HEK293 (cell line): ENCODE measurements at regions not wholly inside any gene's neighbourhood (a gene's known extent, or its start where the extent isn't known, plus 50 kb on each side); places are given as distances from the start of the nearest gene placed in this dataset.

Experiments used
- CTCF ChIA-PET: fragments of 350-600 bp; formaldehyde crosslinking; extraction: SDS; loops from one replicate; lab custom pipeline; 2021; ENCODE audit warnings: antibody characterized with exemption; lab: Yijun Ruan, JAX
- POLR2A ChIA-PET: fragments of 300-600 bp; formaldehyde crosslinking; extraction: SDS; loops from one replicate; lab custom pipeline; 2020; ENCODE audit warnings: antibody characterized with exemption, inconsistent platforms; lab: Yijun Ruan, JAX
- H3K27ac ChIP-seq: fragments of 200-500 bp; sonication (Bioruptor generic); 2 replicates; pipeline ENCODE4 v1.5.1; 2014; ENCODE audit warnings: low read depth, low read length, control low read depth, inconsistent platforms; ENCODE audit errors: extremely low read depth
- H3K36me3 ChIP-seq, 2 experiments: fragments of 200-500 bp in 1 of 2; sonication (Bioruptor generic) in 1 of 2; 1 replicate in 1 of 2; 2 replicates in 1 of 2; pipeline ENCODE4 v1.5.1; 2014 to 2017; ENCODE audit warnings: inconsistent platforms in 2 of 2, low read length in 2 of 2; ENCODE audit not compliant: control insufficient read depth in 2 of 2, insufficient read depth in 1 of 2
- H3K4me1 ChIP-seq: fragments of 200-500 bp; sonication (Bioruptor generic); 2 replicates; pipeline ENCODE4 v1.5.1; 2014; ENCODE audit warnings: mild to moderate bottlenecking, low read length, inconsistent platforms; ENCODE audit not compliant: control insufficient read depth, insufficient read depth
- H3K4me3 ChIP-seq: 2 replicates; pipeline ENCODE4 v1.5.1; 2011; ENCODE audit warnings: low read depth, mild to moderate bottlenecking, control low read depth, low read length, moderate library complexity
- H3K9me3 ChIP-seq: fragments of 200-500 bp; sonication (Bioruptor generic); 2 replicates; pipeline ENCODE4 v1.5.1; 2014; ENCODE audit warnings: low read depth, low read length, inconsistent platforms; ENCODE audit not compliant: control insufficient read depth, insufficient read depth
- GLI2 ChIP-seq: fragments of 450-650 bp; formaldehyde crosslinking; IDR thresholded peaks from 2 replicates; pipeline ENCODE4; 2017; ENCODE audit warnings: missing biosample characterization, missing genetic modification characterization, low read depth, borderline replicate concordance
- KLF10 ChIP-seq: fragments of 450-650 bp; IDR thresholded peaks from 2 replicates; pipeline ENCODE4 v1.5.1; 2018; ENCODE audit warnings: missing biosample characterization, mild to moderate bottlenecking, missing genetic modification characterization
- MEIS1 ChIP-seq: sonication (generic); formaldehyde crosslinking; IDR thresholded peaks from 2 replicates; pipeline ENCODE4 v1.8.1; 2022; ENCODE audit warnings: missing genetic modification reagents, mild to moderate bottlenecking, borderline replicate concordance
- OVOL3 ChIP-seq: fragments of 450-650 bp; formaldehyde crosslinking; IDR thresholded peaks from 2 replicates; pipeline ENCODE4 v1.5.1; 2016; ENCODE audit warnings: missing biosample characterization, missing genetic modification characterization
- PRDM4 ChIP-seq: fragments of 450-650 bp; formaldehyde crosslinking; IDR thresholded peaks from 2 replicates; pipeline ENCODE4 v1.5.1; 2017; ENCODE audit warnings: missing biosample characterization, missing genetic modification characterization
- ZBTB21 ChIP-seq: fragments of 450-650 bp; formaldehyde crosslinking; IDR thresholded peaks from 2 replicates; pipeline ENCODE4 v1.5.1; 2017; ENCODE audit warnings: missing biosample characterization, missing genetic modification characterization
- ZBTB7A ChIP-seq: fragments of 450-650 bp; formaldehyde crosslinking; IDR thresholded peaks from 2 replicates; pipeline ENCODE4 v1.5.1; 2016; ENCODE audit warnings: low read depth, missing biosample characterization, missing genetic modification characterization
- ZBTB8A ChIP-seq: fragments of 450-650 bp; formaldehyde crosslinking; IDR thresholded peaks from 2 replicates; pipeline ENCODE4 v1.5.1; 2016; ENCODE audit warnings: missing biosample characterization, missing genetic modification characterization
- ZNF138 ChIP-seq: fragments of 450-650 bp; formaldehyde crosslinking; IDR thresholded peaks from 2 replicates; pipeline ENCODE4 v1.5.1; 2016; ENCODE audit warnings: missing biosample characterization, missing genetic modification characterization, borderline replicate concordance
- ZNF169 ChIP-seq: fragments of 450-650 bp; formaldehyde crosslinking; IDR thresholded peaks from 2 replicates; pipeline ENCODE4 v1.5.1; 2016; ENCODE audit warnings: missing biosample characterization, missing genetic modification characterization
- ZNF18 ChIP-seq: fragments of 450-650 bp; formaldehyde crosslinking; IDR thresholded peaks from 2 replicates; pipeline ENCODE4 v1.5.1; 2016; ENCODE audit warnings: missing biosample characterization, missing genetic modification characterization
- ZNF214 ChIP-seq: fragments of 450-650 bp; formaldehyde crosslinking; IDR thresholded peaks from 2 replicates; pipeline ENCODE4 v1.5.1; 2017; ENCODE audit warnings: missing biosample characterization, mild to moderate bottlenecking, missing genetic modification characterization, borderline replicate concordance
- ZNF23 ChIP-seq: fragments of 450-650 bp; formaldehyde crosslinking; IDR thresholded peaks from 2 replicates; pipeline ENCODE4 v1.5.1; 2016; ENCODE audit warnings: missing biosample characterization, missing genetic modification characterization, borderline replicate concordance
- ZNF280D ChIP-seq: fragments of 450-650 bp; formaldehyde crosslinking; IDR thresholded peaks from 2 replicates; pipeline ENCODE4 v1.5.1; 2016; ENCODE audit warnings: missing biosample characterization, missing genetic modification characterization
- ZNF341 ChIP-seq: fragments of 450-650 bp; formaldehyde crosslinking; IDR thresholded peaks from 2 replicates; pipeline ENCODE4; 2016; ENCODE audit warnings: low read depth, missing biosample characterization, missing genetic modification characterization
- ZNF366 ChIP-seq: fragments of 450-650 bp; formaldehyde crosslinking; conservative IDR thresholded peaks from 2 replicates; pipeline ENCODE4 v1.5.1; 2016; ENCODE audit warnings: missing biosample characterization, missing genetic modification characterization
- ZNF501 ChIP-seq: fragments of 450-650 bp; formaldehyde crosslinking; IDR thresholded peaks from 2 replicates; pipeline ENCODE4 v1.5.1; 2016; ENCODE audit warnings: missing biosample characterization, missing genetic modification characterization
- ZNF514 ChIP-seq: fragments of 450-650 bp; formaldehyde crosslinking; IDR thresholded peaks from 2 replicates; pipeline ENCODE4 v1.5.1; 2016; ENCODE audit warnings: missing biosample characterization, missing genetic modification characterization
- ZNF558 ChIP-seq: fragments of 450-650 bp; formaldehyde crosslinking; IDR thresholded peaks from 2 replicates; pipeline ENCODE4 v1.5.1; 2016; ENCODE audit warnings: missing biosample characterization, missing genetic modification characterization
- ZNF626 ChIP-seq: fragments of 450-650 bp; sonication (Bioruptor Pico); formaldehyde crosslinking; IDR thresholded peaks from 2 replicates; pipeline ENCODE4 v1.5.1; 2018; ENCODE audit warnings: missing biosample characterization, missing genetic modification characterization, inconsistent platforms
- ZNF664 ChIP-seq: fragments of 450-650 bp; formaldehyde crosslinking; IDR thresholded peaks from 2 replicates; pipeline ENCODE4 v1.5.1; 2016; ENCODE audit warnings: missing biosample characterization, missing genetic modification characterization
- ZNF670 ChIP-seq: fragments of 450-650 bp; formaldehyde crosslinking; IDR thresholded peaks from 2 replicates; pipeline ENCODE4 v1.5.1; 2016; ENCODE audit warnings: missing biosample characterization, missing genetic modification characterization, low read depth
- ZNF701 ChIP-seq: fragments of 450-650 bp; formaldehyde crosslinking; IDR thresholded peaks from 2 replicates; pipeline ENCODE4 v1.5.1; 2016; ENCODE audit warnings: missing biosample characterization, missing genetic modification characterization
- ZNF791 ChIP-seq: fragments of 450-650 bp; formaldehyde crosslinking; IDR thresholded peaks from 2 replicates; pipeline ENCODE4 v1.5.1; 2016; ENCODE audit warnings: missing biosample characterization, missing genetic modification characterization

GRCh38 chr6:55960344-55960743 is 85.0 kb upstream of the BMP5 start (continued):
- no peak for TF ChIP-seq ZNF558
- TF ChIP-seq, all 188 proteins: peak for 0

GRCh38 chr6:55958790-55959189 is 83.4 kb upstream of the BMP5 start:
- ChIA-PET CTCF (no interaction called here), POLR2A (no interaction called here)
- no peak overlapping the region for H3K4me3 ChIP-seq
- no peak for TF ChIP-seq ZNF23 (tag by site-specific recombination)
- TF ChIP-seq KLF10 (tag by site-specific recombination) = no peak
- no peak for TF ChIP-seq ZNF280D
- no peak for TF ChIP-seq OVOL3 (tag by site-specific recombination)
- TF ChIP-seq ZNF664 (tag by site-specific recombination) = no peak
- TF ChIP-seq ZNF366 (tag by site-specific recombination) = no peak
- no peak for TF ChIP-seq ZNF626
- no peak for TF ChIP-seq ZNF791 (tag by site-specific recombination)
- TF ChIP-seq ZNF138 (tag by site-specific recombination) = no peak
- no peaks in the 10 kb centered on the region for H3K9me3 ChIP-seq
- no peaks in the 10 kb centered on the region; the same call in 1 of the 2 replicates for H3K4me1 ChIP-seq
- H3K27ac ChIP-seq = no peak overlapping the region
- no peaks in the 10 kb centered on the region; a peak in 1 of 3 replicates for H3K36me3 ChIP-seq

GRCh38 chr6:55957961-55958422 is 82.6 kb upstream of the BMP5 start:
- POLR2A ChIA-PET = no interaction called here
- Histone ChIP-seq H3K4me3 (no peak overlapping the region), H3K9me3 (no peaks in the 10 kb centered on the region), H3K4me1 (no peaks in the 10 kb centered on the region; the same call in 1 of the 2 replicates)
- no peak for TF ChIP-seq ZNF18 (tag by site-specific recombination)
- peak; percentile 30; the same call in 1 of the 2 replicates for TF ChIP-seq ZNF341 (tag by site-specific recombination)
- TF ChIP-seq, all 188 proteins: peak for 1
- no peak overlapping the region for H3K27ac ChIP-seq
- H3K36me3 ChIP-seq = no peaks in the 10 kb centered on the region; a peak in 1 of 3 replicates
- CTCF ChIA-PET = interaction anchor here (0.7 to 11.4 kb wide), 2 partner anchors 8 to 511 kb away, joined by 3 to 101 read pairs; no protein-coding TSS in a partner anchor

- TF ChIP-seq ZNF214 (tag by site-specific recombination) = no peak
- no peak for TF ChIP-seq GLI2 (tag by site-specific recombination)
- TF ChIP-seq ZNF514 (tag by site-specific recombination) = no peak
- TF ChIP-seq ZNF670 (tag by site-specific recombination) = no peak
- TF ChIP-seq ZBTB21 (tag by site-specific recombination) = no peak
- TF ChIP-seq ZBTB8A (tag by site-specific recombination) = no peak
- no peak for TF ChIP-seq ZBTB7A (tag by site-specific recombination)
- no peak for TF ChIP-seq ZNF701 (tag by site-specific recombination)
- no peak for TF ChIP-seq ZNF169
- no peak for TF ChIP-seq PRDM4 (tag by site-specific recombination)
- no peak for TF ChIP-seq MEIS1 (CRISPR knock-in tag)
- no peak for TF ChIP-seq ZNF501 (tag by site-specific recombination)
- Histone ChIP-seq H3K4me1 (no peaks in the 10 kb centered on the region; the same call in 1 of the 2 replicates), H3K9me3 (no peaks in the 10 kb centered on the region), H3K4me3 (no peak overlapping the region), H3K36me3 (no peaks in the 10 kb centered on the region), H3K27ac (no peak overlapping the region)
- POLR2A ChIA-PET = no interaction called here
- CTCF ChIA-PET = interaction anchor here (0.6 to 11.4 kb wide), 9 partner anchors 8 to 679 kb away, joined by 3 to 101 read pairs (median 4); no protein-coding TSS in a partner anchor
These were observed 80.3 kb upstream of the BMP5 start for GRCh38 chr6:55955684-55956083.
